Cardiac fibroblast (primary cell): ENCODE measurements at regions not wholly inside any gene's neighbourhood (a gene's known extent, or its start where the extent isn't known, plus 50 kb on each side); places are given as distances from the start of the nearest gene placed in this dataset.

Experiments used
- DNase-seq, 2 donors: peaks; one replicate each; pipeline versions ENCODE4 v3.0.0 to v3.0.0-alpha.2; 2010; ENCODE audit warnings: low read depth in 2 of 2
- H3K4me3 ChIP-seq, 2 donors: replicated peaks in 1 of 2; 1 replicate in 1 of 2; 2 replicates in 1 of 2; pipeline ENCODE4 v1.5.1; 2011; ENCODE audit warnings: low read depth in 2 of 2, low read length in 2 of 2, mild to moderate bottlenecking in 2 of 2, moderate library complexity in 1 of 2
- CTCF ChIP-seq: IDR thresholded peaks from one replicate; pipeline ENCODE4 v1.5.1; 2011; ENCODE audit warnings: low read depth, mild to moderate bottlenecking, low read length, inconsistent platforms

DNA sequence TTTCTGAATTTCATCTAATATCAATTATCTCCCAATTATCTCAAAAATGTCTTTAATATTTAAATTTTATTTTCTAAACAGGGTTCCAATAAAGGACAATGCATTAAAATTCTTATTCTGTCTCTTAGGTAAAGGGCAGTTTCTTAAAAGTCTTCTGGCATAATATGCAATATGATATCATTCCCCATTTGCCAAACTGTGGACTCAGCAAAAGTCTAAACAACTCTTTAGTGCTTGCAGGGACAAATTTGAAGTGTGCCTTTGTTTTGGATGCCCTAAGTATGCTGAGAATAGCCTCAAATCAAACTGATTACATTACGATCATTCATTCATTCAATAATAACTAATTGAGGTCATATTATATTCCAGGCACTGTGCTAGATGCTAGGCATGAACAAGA lies 281.0 kb upstream of the KIRREL3 start:
- DNase-seq = no peak
- no peak for TF ChIP-seq CTCF
- no peak overlapping the region for H3K4me3 ChIP-seq

GRCh38 chr11:127275774-127276173 lies 275.2 kb upstream of the KIRREL3 start:
- DNase-seq = no peak
- no peak overlapping the region for H3K4me3 ChIP-seq
- TF ChIP-seq CTCF = no peak

DNA sequence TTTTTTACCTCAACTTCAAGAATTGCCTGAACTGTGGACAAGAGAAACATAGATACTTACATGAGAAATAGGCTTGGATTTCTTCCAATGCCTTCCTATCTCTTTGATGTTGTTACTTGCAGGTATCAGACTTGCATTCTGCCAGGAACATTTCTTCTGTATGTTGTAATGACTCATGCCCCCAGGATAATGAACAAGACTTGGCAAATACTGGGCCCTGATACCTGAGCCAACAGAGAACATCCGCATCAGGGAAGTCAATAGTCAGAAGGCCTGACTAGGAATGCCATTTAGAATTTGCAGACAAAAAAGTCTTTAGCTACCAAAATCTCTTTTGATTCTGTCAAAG lies 273.7 kb upstream of the KIRREL3 start:
- no peak for TF ChIP-seq CTCF
- no peak for DNase-seq
- H3K4me3 ChIP-seq = no peak overlapping the region

GRCh38 chr11:127273593-127274327 lies 273.2 kb upstream of the KIRREL3 start:
- TF ChIP-seq CTCF = no peak
- no peak for DNase-seq
- H3K4me3 ChIP-seq = no peak overlapping the region

DNA sequence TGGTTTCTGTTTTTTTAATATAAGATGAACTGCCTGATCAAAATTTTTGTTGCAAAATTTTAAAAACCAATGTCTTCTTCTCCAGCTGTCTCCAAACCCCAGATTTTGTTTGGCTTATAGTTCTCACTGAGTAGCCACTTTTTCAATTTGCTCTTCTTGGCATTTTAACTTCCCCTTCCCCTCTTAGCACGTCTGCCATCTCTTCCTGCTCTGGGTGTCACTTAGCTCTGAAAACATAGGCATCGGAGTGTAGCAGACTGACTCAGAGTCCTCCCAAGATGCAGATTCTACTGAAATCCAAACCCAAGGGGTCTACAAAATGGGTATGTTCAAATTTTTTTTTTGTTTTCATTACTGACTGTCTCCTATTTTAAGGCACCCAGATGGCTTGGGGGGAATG lies 270.3 kb upstream of the KIRREL3 start:
- no peak for DNase-seq
- no peak overlapping the region for H3K4me3 ChIP-seq
- TF ChIP-seq CTCF = no peak

GRCh38 chr11:127269911-127270310 lies 269.3 kb upstream of the KIRREL3 start:
- no peak overlapping the region for H3K4me3 ChIP-seq
- TF ChIP-seq CTCF = no peak
- no peak for DNase-seq

- DNase-seq = no peak
- no peak for TF ChIP-seq CTCF
- H3K4me3 ChIP-seq = no peak overlapping the region
Measured at GRCh38 chr11:127268932-127269331, 268.4 kb upstream of the KIRREL3 start.
